Iris pigment epithelial cell (primary cell): ENCODE measurements at regions not wholly inside any gene's neighbourhood (a gene's known extent, or its start where the extent isn't known, plus 50 kb on each side); places are given as distances from the start of the nearest gene placed in this dataset.

Source experiments
- DNase-seq: peaks from one replicate; pipeline ENCODE4 v3.0.0-alpha.2; 2011; ENCODE audit warnings: low read depth

DNA sequence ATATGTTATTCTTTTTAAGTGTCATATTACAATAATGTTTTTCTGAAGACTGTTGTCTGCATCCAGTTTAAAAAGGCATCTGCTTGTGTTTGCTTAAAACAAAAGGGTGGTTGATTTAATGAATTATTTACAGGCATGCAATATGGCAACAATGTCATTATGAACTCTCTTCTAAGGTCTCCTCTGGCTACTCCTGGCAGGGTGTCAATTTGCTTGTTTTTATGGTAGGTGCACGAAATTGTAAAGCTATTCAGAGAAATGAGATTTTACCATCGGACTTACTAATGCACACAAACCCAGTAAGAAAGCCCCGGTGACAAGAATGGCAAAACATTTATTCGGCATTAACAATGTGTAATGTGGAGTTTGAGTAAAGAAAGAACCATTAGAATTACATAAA, 539.8 kb upstream of the ZNF608 start:
- DNase-seq = no peak

DNA sequence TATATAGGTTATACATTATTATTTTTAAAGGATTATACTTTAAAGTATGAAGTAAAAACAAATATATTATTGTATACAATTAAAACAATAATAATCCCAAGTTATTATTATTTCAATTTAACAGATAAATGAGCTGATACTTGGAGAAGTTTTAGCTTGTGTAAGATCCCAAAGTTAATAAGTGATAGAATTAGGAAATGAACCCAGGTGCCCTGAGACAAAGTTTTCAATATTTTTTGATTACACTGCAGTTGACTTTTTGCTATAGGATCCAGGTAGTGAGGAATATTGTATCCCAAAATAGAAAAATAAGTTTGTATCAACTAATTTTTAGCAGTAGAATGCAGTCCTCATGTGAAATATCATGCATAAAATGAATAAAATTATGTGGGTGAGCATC, 543.2 kb upstream of the ZNF608 start:
- DNase-seq = no peak

DNA sequence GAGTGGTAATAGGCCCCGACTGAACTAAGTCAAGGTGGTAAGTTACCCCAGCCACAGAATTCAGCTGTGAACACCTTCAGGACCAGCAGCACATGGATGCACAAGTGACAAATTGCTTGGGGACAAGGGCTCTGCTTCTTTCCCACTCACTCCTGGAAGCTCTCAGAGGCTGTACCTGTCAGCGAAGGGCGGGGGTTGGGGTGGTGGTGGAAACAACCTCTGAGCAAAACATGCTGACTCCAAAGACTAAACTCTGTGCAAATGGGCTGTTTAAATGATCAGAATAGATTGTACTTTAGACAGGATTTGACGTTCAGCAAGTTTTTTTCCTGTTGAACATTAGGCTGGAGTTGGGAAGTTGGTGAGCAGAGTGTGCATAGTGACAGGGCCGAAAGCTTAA, 544.5 kb upstream of the ZNF608 start:
- DNase-seq = no peak

DNA sequence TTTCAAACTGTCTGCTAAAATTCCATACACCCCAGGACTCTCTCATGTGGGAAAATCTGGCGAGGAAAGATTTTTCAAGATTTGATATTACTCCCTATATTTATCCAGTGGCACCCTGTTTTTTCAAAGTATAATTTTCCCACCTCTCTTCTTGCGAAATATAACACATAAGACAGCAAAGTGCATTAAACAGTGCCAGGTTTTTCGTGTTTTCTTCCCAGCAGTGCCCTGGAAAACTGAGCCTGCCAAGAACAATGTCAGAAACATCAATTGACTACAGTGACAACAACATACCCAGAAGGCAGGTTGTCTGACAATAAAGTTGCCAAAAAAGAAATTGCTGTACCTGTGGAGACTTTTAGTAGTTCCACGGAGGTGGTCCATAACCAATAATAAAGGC, 545.0 kb upstream of the ZNF608 start:
- no peak for DNase-seq

DNA sequence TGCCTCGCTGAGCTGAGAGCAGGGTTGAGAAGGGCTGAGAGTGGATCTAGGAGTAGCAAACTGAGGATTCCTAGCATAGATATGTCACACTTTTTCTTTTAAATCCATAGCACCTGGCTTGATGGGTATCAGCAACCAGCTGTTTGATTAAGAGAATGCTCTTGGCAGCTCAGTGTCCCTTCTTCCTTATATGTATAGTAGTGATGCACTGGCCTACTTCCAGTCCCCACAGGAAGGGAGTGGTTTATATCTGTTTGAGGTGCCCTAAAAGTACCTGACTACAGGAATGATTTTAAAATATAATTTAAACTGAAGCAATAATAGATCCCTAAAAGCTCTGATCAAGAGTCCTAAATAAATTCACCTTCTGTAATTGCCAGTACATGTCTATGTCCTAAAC, 546.8 kb upstream of the ZNF608 start:
- DNase-seq = no peak

DNA sequence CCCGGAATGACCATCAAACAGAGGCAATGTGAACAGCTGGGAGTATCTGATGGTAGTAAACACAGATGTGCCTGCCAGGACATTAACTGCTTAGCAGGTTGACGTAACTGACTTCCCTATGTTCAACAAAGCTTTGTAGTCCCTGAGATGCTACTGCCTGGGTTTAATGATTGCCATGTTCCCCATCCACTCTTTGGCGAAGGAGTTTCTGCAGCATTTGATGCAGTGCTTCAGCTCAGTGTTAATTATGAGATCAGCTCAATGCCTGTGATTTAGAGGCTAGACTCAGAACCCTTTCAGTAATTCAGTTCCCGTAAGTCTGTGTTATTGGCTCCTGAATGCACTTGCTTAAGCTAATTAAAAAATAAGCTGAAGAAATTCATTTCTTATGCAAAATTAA, 547.3 kb upstream of the ZNF608 start:
- no peak for DNase-seq

DNA sequence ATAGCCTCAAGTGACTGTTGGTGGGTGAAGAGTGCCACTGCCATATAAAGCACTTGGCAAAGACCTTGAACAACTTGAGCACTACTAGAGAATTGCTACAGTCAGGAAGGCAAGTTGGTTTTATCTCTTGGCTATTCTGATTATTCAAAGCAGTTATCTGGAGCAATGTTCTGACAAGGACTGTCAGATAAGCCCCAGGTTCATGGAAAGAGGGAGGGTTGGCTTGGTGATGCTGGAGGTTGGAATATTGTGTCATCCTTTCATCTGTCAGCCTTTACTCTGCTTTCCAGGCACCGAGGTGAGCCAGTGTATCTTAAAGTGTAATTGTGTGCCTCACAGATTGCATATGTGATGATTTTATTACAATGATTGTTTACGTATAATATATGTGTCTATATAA, 548.4 kb upstream of the ZNF608 start:
- DNase-seq = no peak

DNA sequence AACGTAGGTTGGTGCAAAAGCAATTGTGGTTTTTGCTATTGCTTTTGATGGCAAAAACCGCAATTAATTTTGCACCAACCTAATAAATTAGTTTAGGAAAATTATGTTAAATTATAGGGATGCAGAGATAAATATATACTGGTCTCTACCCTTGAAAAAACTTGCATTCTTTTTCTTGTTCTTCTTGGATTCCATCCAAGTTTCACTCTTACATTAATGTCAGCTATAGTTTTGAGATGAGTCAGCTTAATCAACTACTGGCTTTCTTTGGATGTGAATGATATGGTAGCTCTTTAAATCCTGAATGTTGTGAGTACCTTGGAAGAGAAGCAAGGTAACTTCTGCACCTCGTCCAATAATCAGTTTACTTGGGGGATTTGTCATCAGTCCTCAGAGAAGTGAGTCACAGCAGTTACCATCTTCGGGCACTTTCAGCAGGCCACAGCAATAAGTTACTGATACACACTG, 549.0 kb upstream of the ZNF608 start:
- peak; percentile 58 for DNase-seq

DNA sequence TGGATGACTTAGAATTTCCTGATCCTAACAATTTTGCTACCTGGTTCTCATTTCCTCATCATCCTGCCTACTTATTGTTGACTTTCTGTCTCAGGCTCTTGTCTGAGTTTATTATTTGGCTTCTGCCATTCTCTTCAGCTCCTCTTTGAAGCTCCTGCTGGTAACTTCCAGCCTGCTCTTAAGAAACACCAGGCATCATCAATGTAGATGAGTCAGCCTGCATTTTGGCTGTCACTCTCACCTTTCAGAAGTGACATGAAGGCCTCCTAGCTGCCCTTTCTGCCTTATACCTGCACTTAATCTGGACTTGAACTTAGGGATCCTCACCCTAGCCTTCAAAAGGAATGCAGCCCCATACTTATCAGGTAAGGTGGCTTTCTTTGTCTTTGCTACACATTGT, 551.8 kb upstream of the ZNF608 start:
- peak; percentile 26 for DNase-seq

DNA sequence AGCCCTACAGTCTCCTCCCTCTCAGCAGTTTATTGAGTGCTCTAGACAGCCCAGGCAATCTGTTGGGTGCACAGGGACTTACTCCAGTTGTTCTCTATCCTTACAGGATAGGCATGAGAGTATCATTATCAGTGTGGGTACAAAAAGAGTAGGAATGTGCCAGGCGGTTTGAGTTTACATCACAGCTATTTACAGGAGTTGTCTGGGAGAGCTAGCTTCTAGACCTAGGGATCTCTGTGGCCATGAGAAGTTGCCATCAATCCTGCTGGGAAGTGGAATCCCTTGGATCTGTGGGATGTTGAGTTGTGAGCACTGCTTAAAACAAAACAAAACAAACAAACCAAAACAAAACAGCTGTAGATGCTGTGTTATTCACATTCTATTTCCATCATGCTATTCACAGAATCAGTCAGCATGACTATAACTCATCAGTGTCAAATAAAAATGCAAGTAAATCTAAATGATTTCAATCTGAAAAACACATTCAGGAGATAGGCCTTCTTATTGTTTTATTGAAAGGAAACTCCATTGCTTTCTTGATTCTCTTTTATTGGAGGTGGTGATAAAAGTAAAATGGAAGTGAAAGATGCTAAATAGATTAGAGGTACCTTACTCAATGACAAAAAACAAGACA, 552.4 kb upstream of the ZNF608 start:
- no peak for DNase-seq

DNA sequence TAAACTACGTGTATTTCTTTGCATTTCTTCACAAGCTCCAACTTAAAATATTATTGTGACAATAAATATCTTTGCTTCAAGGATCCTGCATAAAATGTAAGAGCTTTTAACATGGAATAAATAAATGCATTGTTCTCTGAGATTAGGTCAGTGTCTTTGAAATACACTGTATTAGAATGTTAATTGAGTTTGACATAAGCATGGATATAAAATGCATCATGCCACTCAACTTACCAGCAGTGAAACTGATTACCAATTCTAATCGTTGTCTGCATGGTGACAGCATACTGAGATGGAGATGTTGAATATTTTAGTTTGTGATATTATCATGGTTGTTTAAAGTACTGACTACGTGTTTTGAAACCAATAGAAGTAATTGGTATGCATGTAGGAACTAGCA, 555.3 kb upstream of the ZNF608 start:
- DNase-seq = no peak

DNA sequence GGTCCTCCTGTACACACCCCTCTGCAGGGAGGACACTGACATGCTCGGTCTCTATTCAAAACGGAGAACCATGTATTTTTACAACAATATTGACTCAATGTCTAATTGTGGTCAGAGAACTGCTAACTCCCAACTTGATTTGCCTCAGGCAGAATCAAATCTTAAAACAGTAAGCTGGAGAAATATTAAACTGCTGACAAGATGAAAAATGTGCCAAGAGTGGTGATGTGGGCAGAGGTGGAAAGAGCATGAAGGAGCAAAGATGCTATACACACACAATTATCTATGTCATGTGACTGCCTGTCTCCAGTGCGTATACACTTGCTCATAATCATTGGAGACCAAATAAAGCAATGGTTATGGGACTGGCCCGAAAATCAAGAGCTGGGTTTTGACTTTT, 556.1 kb upstream of the ZNF608 start:
- DNase-seq = no peak

DNA sequence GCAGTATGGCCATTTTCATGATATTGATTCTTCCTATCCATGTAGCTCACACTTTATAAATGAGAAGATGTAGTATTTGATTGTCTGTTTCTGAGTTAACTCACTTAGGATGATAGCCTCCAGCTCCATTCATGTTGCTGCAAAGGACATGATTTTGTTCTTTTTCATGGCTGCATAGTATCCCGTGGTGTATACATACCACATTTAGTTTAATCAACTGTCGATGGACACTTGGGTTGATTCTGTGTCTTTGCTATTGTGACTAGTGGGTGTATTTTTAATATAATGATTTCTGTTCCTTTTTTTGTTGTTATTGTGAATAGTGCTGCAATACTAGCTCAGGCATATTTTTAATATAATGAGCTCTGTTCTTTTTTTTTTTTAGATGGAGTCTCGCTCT, 560.3 kb upstream of the ZNF608 start:
- no peak for DNase-seq

DNA sequence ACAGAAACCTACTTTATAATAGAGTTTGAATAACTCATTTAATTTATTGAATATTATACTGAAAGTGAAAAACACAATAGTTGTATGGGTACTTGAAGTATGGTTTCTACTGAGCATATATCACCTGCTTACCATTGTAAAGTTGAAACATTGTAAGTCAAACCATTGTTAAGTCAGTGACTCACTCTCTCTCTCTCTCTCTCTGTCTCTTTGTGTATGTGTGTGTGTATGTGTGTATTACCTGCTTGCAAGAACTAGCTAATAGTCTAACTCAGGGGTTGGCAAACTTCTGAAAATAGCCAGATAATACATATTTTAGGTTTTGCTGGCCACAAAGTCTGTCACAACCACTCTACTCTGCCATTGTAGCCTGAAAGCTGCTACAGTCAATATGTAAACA, 564.3 kb upstream of the ZNF608 start:
- DNase-seq = peak; percentile 31

DNA sequence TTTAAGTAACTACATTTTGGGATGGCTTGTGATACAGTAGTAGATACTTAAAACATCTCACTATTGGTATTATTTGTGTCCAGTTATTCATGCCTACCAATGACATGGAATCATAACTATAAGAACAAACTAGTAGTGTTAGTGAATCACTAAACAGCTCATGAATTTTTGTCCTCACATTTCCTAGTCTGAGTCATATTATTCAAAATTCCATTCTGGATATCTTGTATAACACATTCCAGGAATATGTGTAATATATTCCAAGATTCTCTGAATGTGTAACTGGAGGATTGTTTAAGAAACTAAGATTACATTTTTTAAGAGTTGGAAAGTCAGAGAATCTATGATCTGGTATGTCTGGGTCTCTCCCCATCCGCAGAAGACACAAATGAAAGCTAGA, 565.3 kb upstream of the ZNF608 start:
- peak; percentile 74 for DNase-seq

DNA sequence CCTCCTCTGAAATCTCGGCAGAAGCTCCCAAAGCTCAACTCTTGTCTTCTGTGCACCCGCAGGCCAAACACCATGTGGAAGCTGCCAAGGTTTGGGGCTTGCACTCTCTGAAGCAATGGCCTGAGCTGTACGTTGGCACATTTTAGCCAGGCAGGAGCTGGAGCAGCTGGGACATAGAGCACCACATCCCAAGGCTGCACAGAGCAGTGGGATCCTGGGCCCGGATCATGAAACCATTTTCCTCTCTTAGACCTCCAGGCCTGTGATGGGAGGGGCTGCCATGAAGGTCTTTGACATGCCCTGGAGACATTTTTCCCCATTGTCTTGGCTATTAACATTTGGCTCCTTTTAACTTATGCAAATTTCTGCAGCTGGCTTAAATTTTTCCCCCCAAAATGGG, 567.1 kb upstream of the ZNF608 start:
- DNase-seq = no peak

DNA sequence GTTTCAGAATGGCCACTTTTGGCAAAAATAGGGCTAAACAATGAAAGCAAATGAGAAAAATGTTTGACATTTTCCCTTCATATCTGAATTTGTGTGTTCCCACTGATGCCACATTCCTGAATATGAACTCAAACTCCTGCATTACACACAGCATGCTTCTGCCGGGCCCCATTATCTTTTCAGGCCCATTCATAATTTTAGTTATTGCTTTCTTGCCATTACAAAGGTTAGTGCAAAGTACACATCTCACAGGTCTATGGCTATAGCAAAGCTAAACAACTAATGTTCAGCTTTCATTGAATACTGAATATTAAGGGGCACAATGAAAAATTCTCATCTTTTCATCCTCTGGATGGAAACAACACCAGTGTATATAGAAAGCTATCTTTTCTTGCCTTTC, 568.9 kb upstream of the ZNF608 start:
- DNase-seq = no peak

DNA sequence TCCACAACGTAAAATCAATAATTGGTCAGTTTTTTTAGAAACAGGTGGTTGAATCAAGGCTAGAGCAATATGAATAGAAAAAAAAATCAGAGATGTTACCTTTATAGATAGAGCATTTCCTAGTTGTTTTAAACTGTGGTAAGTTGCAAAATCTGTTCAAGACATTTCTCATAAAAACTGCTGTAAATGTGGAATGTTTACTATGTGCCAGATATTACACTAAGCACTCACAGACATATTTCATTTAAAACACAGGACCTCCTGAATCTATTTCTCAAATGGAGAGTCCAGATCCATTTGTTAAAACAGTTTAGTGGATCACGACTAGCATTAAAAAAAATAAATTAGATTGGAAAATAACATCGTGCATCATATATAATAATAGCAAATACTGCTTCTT, 570.0 kb upstream of the ZNF608 start:
- DNase-seq = peak; percentile 15

DNA sequence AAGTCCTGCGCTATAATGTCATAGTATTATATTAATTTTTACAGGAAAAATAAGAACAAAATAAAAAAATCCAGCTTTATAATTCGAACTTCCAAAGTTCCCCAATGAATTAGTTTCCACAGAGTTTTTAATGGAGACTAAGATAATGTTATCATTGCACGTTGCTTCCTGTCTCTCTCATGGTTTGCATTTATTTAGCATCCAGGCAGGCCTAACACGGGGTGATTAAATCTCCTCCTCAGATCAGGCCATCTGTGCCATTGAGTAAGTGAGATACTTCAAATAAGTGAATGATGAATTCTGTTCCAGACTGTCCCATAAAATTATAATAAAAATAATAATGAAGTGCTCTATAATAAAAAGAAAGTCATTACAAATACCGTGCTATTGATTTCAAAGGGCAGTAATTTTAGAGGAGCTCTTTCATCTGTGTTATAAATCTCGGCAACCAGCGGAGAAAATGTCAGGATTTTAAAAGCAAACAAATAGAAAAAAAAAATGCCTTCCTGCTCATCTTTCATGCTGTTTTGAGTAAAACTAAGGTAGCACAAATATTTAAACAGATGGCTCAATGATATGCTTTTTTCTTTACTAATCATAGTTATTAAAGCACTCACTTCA, 570.6 kb upstream of the ZNF608 start:
- peak; percentile 41 for DNase-seq

DNA sequence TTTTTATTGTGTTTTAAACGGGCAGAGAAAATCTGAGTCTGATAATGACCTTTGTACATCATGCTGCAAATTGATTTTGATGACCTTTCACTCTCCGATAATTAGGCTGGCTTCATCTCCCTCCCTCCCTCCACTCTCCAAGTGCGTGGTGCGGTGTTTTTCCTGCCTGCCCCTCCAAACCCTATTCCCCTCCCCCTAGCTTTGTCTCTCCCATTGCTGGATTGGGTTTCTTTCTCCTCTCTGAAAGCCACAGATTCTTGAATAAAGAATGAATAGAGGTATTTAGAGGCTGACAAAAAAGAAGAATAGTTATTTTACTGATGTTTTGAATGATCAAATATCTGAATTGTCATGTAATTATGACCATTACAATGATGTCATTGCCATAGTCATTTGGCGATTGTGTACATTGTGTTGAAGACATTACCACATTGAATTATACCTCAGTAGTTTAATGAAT, 571.1 kb upstream of the ZNF608 start:
- DNase-seq = no peak

DNA sequence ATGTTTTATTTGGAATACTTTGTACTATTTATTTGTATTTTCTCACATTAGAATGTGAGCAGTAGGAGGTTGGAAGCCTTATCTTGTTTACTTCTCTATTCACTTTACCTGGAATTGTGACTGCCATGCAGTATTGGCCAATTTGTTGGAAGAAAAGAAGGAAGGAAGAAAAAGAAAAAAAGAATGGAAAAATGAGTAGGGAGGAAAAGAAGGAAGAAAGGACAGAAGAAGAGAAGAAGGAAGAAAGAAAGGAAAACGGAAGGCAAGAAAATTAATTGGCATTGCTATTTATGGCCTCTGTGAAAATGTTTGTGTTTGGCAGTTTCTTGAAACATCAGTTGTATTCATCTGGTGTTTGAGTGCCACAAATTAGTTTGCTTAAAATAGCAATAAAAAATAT, 575.2 kb upstream of the ZNF608 start:
- DNase-seq = no peak

DNA sequence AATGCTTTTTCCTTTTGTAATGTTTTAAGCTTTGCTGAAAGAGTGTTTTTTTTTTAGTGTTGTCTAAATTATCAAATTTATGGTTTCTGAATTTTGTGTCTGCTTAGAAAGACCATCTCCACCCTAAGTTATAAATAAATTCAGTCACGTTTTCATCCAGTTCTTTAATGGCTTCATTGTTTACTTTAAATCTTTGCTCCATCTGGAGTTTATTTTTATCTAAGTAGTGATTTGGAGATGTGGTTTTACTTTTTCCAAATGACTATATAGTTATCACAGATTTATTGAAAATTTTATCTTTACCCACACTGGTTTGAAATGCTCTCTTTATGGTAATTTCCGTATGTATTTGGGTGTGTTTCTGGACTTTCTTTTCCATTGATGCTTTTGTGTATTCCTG, 577.2 kb upstream of the ZNF608 start:
- DNase-seq = no peak

DNA sequence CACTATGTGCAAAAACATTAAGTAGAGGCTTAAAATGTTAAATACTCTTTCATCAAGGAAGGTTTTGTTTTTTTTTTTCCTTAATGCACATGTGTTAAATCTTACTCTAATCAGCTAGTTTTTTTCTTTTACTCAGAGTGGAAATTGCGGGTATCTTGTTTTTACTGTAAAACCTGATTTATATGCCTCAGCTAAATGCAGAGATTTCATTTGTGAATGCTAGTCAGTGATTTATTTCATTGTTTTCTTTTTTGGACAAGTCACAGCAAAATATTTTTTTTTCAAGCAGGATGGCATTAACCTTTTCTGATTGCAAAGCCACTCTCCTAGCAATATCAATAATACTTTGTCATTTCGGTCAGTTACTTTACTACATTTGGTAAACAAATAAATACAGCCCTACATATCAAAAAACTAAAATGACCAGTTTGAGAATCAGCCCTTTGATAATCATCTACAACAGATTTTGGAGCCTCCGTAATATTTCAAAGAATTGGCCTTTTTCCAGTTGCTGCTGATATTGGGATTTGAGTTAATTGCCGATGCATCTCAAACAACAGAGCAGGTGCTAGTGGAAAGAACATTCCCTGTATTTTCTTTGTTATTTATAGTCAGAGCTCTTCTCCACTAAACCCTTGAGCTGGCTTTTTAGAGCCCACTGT, 579.2 kb upstream of the ZNF608 start:
- DNase-seq = no peak

DNA sequence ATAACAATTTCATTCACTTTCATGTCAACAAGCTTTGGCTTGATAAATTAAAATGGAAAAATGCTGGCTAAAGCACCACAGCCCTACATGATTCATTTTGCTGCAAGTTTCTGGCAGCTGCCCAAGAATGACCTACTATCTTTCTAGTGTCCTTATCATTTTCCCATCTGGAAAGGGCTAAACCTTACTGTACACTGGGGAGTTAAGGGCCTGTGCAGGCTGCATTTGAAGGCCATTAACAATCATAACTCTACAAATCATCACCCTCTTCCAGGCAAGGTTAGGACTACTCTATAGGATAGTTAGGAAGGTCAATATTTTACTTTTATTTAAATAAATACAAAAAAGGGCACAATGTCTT, 579.7 kb upstream of the ZNF608 start:
- peak; percentile 89 for DNase-seq
